NB4 (cell line): ENCODE measurements at regions not wholly inside any gene's neighbourhood (a gene's known extent, or its start where the extent isn't known, plus 50 kb on each side); places are given as distances from the start of the nearest gene placed in this dataset.

ENCODE experiments used
- DNase-seq: peaks from one replicate; pipeline ENCODE4 v3.0.0; 2010; ENCODE audit warnings: low read depth
- H3K4me3 ChIP-seq: one replicate; pipeline ENCODE4 v1.5.1; 2011; ENCODE audit warnings: mild to moderate bottlenecking, low read depth, low read length, moderate library complexity
- CTCF ChIP-seq: IDR thresholded peaks from one replicate; pipeline ENCODE4 v1.5.1; 2012; ENCODE audit warnings: low read depth, low read length
- MAX ChIP-seq: IDR thresholded peaks from 2 replicates; pipeline ENCODE4 v1.6.1; 2011; ENCODE audit warnings: low read depth, low read length
- MYC ChIP-seq: IDR thresholded peaks from 2 replicates; pipeline ENCODE4 v1.6.1; 2011; ENCODE audit warnings: low read depth, low read length
- POLR2A ChIP-seq: IDR thresholded peaks from 2 replicates; pipeline ENCODE4 v1.6.1; 2011; ENCODE audit warnings: mild to moderate bottlenecking; ENCODE audit not compliant: insufficient read length; ENCODE audit errors: extremely low read depth

GRCh38 chr3:176208283-176208682 is 989.0 kb downstream of the TBL1XR1 start:
- TF ChIP-seq MYC, result no peak
- TF ChIP-seq POLR2A, result no peak
- TF ChIP-seq MAX, result no peak
- no peak for TF ChIP-seq CTCF
- DNase-seq, result no peak
- H3K4me3 ChIP-seq, result no peak overlapping the region

GRCh38 chr3:176206809-176207208 is 990.5 kb downstream of the TBL1XR1 start:
- TF ChIP-seq POLR2A, result no peak
- no peak for TF ChIP-seq MAX
- TF ChIP-seq CTCF, result no peak
- no peak for TF ChIP-seq MYC
- DNase-seq, result no peak
- H3K4me3 ChIP-seq, result no peak overlapping the region

- DNase-seq, result no peak
Measured at GRCh38 chr3:176202652-176203051, 994.6 kb downstream of the TBL1XR1 start.

GRCh38 chr3:176193032-176193730 is 1004.1 kb downstream of the TBL1XR1 start:
- H3K4me3 ChIP-seq, result no peak overlapping the region
- DNase-seq, result no peak
- TF ChIP-seq POLR2A (no peak), MYC (no peak), CTCF (no peak)

More at GRCh38 chr3:176202652-176203051, 994.6 kb downstream of the TBL1XR1 start:
- TF ChIP-seq MYC (no peak), CTCF (no peak), MAX (no peak), POLR2A (no peak)
- no peak overlapping the region for H3K4me3 ChIP-seq

- no peak for TF ChIP-seq CTCF
- no peak for TF ChIP-seq MAX
- TF ChIP-seq POLR2A, result no peak
- no peak for TF ChIP-seq MYC
- no peak overlapping the region for H3K4me3 ChIP-seq
- no peak for DNase-seq
Measured at GRCh38 chr3:176190755-176191154, 1006.5 kb downstream of the TBL1XR1 start.

- no peak for DNase-seq
- no peak overlapping the region for H3K4me3 ChIP-seq
- no peak for TF ChIP-seq CTCF
- no peak for TF ChIP-seq MYC
- TF ChIP-seq MAX, result no peak
- no peak for TF ChIP-seq POLR2A
Measured at GRCh38 chr3:176183181-176183580, 1014.1 kb downstream of the TBL1XR1 start.
